ENCODE measurements at regions not wholly inside any gene's neighbourhood (a gene's known extent, or its start where the extent isn't known, plus 50 kb on each side); places are given as distances from the start of the nearest gene placed in this dataset.

DNA sequence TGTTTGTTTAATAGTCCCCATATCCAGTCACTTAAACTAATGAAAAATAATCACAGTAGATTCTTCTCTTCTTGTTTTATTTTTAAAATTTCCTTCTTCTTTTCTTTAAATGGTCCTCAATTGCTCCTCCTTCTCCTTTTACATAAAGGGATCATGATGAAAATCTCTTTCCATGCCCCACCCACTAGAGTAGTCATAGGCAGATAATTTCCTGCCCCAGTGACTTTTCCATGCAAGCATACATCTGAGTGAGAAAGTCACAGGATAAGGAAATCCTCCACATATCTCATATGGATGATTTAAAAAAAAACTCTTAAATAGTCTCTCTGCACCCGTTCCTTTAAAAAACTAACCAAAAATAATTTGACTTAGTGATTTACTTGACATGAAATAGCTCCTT is 552.3 kb upstream of the SETBP1 start:
- TF ChIP-seq, protein P1, sequence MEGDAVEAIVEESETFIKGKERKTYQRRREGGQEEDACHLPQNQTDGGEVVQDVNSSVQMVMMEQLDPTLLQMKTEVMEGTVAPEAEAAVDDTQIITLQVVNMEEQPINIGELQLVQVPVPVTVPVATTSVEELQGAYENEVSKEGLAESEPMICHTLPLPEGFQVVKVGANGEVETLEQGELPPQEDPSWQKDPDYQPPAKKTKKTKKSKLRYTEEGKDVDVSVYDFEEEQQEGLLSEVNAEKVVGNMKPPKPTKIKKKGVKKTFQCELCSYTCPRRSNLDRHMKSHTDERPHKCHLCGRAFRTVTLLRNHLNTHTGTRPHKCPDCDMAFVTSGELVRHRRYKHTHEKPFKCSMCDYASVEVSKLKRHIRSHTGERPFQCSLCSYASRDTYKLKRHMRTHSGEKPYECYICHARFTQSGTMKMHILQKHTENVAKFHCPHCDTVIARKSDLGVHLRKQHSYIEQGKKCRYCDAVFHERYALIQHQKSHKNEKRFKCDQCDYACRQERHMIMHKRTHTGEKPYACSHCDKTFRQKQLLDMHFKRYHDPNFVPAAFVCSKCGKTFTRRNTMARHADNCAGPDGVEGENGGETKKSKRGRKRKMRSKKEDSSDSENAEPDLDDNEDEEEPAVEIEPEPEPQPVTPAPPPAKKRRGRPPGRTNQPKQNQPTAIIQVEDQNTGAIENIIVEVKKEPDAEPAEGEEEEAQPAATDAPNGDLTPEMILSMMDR (IDR thresholded peaks at IDR 0.05; ENCODE audit: insufficient read depth, low read length, poor library complexity, severe bottlenecking): no peak
- no peak for TF ChIP-seq EZH2phosphoT487 (conservative IDR thresholded peaks at IDR 0.05; ENCODE audit: low read length)

All from SU-DHL-6 (cell line).